H1 (cell line): ENCODE measurements at regions not wholly inside any gene's neighbourhood (a gene's known extent, or its start where the extent isn't known, plus 50 kb on each side); places are given as distances from the start of the nearest gene placed in this dataset.
A peak's percentile ranks its signal among the peaks of the same experiment; 100 is the strongest.

ENCODE experiments used
- CTCF ChIA-PET: fragments of 300-600 bp; sonication (Branson Sonifier 250); formaldehyde crosslinking; loops from one replicate; lab custom pipeline; 2021; ENCODE audit not compliant: partially characterized antibody; lab: Charles Lee
- POLR2A ChIA-PET: fragments of 300-600 bp; sonication (Branson Sonifier 250); formaldehyde crosslinking; loops from one replicate; lab custom pipeline; 2021; ENCODE audit warnings: inconsistent platforms; ENCODE audit not compliant: partially characterized antibody; lab: Charles Lee
- DNase-seq, 2 experiments: peaks; one replicate each; pipeline versions ENCODE4 v3.0.0 to v3.0.0-alpha.2; 2010 to 2022; ENCODE audit warnings: low spot score in 2 of 2, low read depth in 1 of 2, mixed read lengths in 1 of 2
- FAIRE-seq: peaks from 2 replicates; lab custom pipeline; 2011; peaks lifted over from hg19 to GRCh38; lab: Jason Lieb, UNC
- H2AFZ ChIP-seq: 2 replicates; pipeline ENCODE4 v1.8.1; 2012; ENCODE audit warnings: low read length, inconsistent platforms
- H2AK5ac ChIP-seq: 2 replicates; pipeline ENCODE4 v1.6.1; 2013; ENCODE audit warnings: low read depth, low read length
- H2BK120ac ChIP-seq: replicated peaks from 2 replicates; pipeline ENCODE3; 2013; ENCODE audit warnings: low read depth, low read length, inconsistent platforms
- H2BK12ac ChIP-seq: 2 replicates; pipeline ENCODE4 v1.6.1; 2013; ENCODE audit warnings: low read depth, low read length
- H2BK15ac ChIP-seq: 2 replicates; pipeline ENCODE4 v1.6.1; 2013; ENCODE audit warnings: low read length
- H2BK20ac ChIP-seq: 2 replicates; pipeline ENCODE4 v1.6.1; 2013; ENCODE audit warnings: low read length
- H2BK5ac ChIP-seq: 2 replicates; pipeline ENCODE4 v1.6.1; 2013; ENCODE audit warnings: low read depth, low read length
- H3K14ac ChIP-seq: 2 replicates; pipeline ENCODE4 v1.6.1; 2013; ENCODE audit warnings: inconsistent platforms; ENCODE audit not compliant: insufficient read length
- H3K18ac ChIP-seq: 2 replicates; pipeline ENCODE4 v1.6.1; 2013; ENCODE audit warnings: low read length; ENCODE audit errors: extremely low read depth
- H3K23ac ChIP-seq: 2 replicates; pipeline ENCODE4 v1.6.1; 2013; ENCODE audit warnings: inconsistent platforms; ENCODE audit not compliant: insufficient read length
- H3K23me2 ChIP-seq: 2 replicates; pipeline ENCODE4 v1.6.1; 2013; ENCODE audit warnings: low read depth, low read length
- H3K27ac ChIP-seq: 2 replicates; pipeline ENCODE4 v1.6.1; 2011; ENCODE audit warnings: low read depth, low read length, inconsistent platforms
- H3K27me3 ChIP-seq, 4 experiments: replicated peaks in 1 of 4; 1 replicate in 1 of 4; 2 replicates in 3 of 4; pipeline versions ENCODE4 v1.6.1 to v1.8.1; 2011 to 2013; ENCODE audit warnings: low read length in 3 of 4, mild to moderate bottlenecking in 3 of 4, inconsistent platforms in 2 of 4, mixed read lengths in 2 of 4, moderate library complexity in 1 of 4; ENCODE audit not compliant: control insufficient read depth in 3 of 4, insufficient read depth in 3 of 4; ENCODE audit errors: extremely low read depth in 1 of 4
- H3K36me3 ChIP-seq, 4 experiments: 2 replicates each; pipeline versions ENCODE4 v1.6.1 to v1.8.1; 2011 to 2013; ENCODE audit warnings: mild to moderate bottlenecking in 4 of 4, low read length in 3 of 4, moderate library complexity in 2 of 4, control low read depth in 1 of 4, inconsistent platforms in 1 of 4; ENCODE audit not compliant: insufficient read depth in 4 of 4, control insufficient read depth in 2 of 4
- H3K4ac ChIP-seq: replicated peaks from 2 replicates; pipeline ENCODE3; 2013; ENCODE audit warnings: low read length, low read depth, mixed read lengths, inconsistent platforms; ENCODE audit not compliant: insufficient read length
- H3K4me1 ChIP-seq, 4 experiments: replicated peaks in 1 of 4; 1 replicate in 1 of 4; 2 replicates in 3 of 4; pipeline versions ENCODE4 v1.6.1 to v1.8.1; 2011 to 2013; ENCODE audit warnings: low read length in 3 of 4, inconsistent platforms in 2 of 4, mixed read lengths in 1 of 4; ENCODE audit not compliant: insufficient read depth in 4 of 4, control insufficient read depth in 3 of 4
- H3K4me2 ChIP-seq, 2 experiments: 2 replicates each; pipeline versions ENCODE4 v1.6.1 to v1.8.1; 2011 to 2013; ENCODE audit warnings: low read depth in 2 of 2, low read length in 2 of 2, control low read depth in 1 of 2, inconsistent platforms in 1 of 2, mild to moderate bottlenecking in 1 of 2; ENCODE audit not compliant: insufficient read depth in 1 of 2
- H3K4me3 ChIP-seq, 4 experiments: fragments of 200-600, 300-600 bp in 1 of 4; sonication (generic), shearing (Covaris generic), sonication (Bioruptor Twin) in 1 of 4; 2 replicates each; pipeline versions ENCODE4 v1.5.1 to v1.8.1; 2011 to 2016; ENCODE audit warnings: low read length in 4 of 4, low read depth in 3 of 4, control low read depth in 2 of 4, inconsistent platforms in 2 of 4, mild to moderate bottlenecking in 2 of 4, mixed read lengths in 1 of 4, moderate library complexity in 1 of 4; ENCODE audit not compliant: insufficient read depth in 2 of 4; ENCODE audit errors: extremely low read depth in 1 of 4
- H3K56ac ChIP-seq: replicated peaks from 2 replicates; pipeline ENCODE3; 2013; ENCODE audit warnings: low read depth, mild to moderate bottlenecking, mixed read lengths, low read length, inconsistent platforms; ENCODE audit not compliant: insufficient read length
- H3K79me1 ChIP-seq: 2 replicates; pipeline ENCODE4 v1.6.1; 2013; ENCODE audit warnings: low read depth, low read length, control low read depth
- H3K79me2 ChIP-seq, 2 experiments: 2 replicates each; pipeline versions ENCODE4 v1.6.1 to v1.8.1; 2012 to 2013; ENCODE audit warnings: low read length in 2 of 2, mild to moderate bottlenecking in 2 of 2, inconsistent platforms in 1 of 2; ENCODE audit not compliant: insufficient read depth in 2 of 2, control insufficient read depth in 1 of 2
- H3K9ac ChIP-seq, 4 experiments: replicated peaks in 1 of 4; 1 replicate in 1 of 4; 2 replicates in 3 of 4; pipeline versions ENCODE4 v1.6.1 to v1.8.1; 2011 to 2013; ENCODE audit warnings: low read depth in 3 of 4, low read length in 3 of 4, control low read depth in 2 of 4, mild to moderate bottlenecking in 2 of 4, moderate library complexity in 2 of 4, inconsistent platforms in 1 of 4; ENCODE audit errors: extremely low read depth in 1 of 4
- H3K9me3 ChIP-seq, 2 experiments: 2 replicates each; pipeline versions ENCODE4 v1.6.1 to v1.8.1; 2012 to 2013; ENCODE audit warnings: mild to moderate bottlenecking in 2 of 2, moderate library complexity in 2 of 2, control low read depth in 1 of 2, inconsistent platforms in 1 of 2, low read depth in 1 of 2, low read length in 1 of 2, mixed read lengths in 1 of 2; ENCODE audit not compliant: insufficient read depth in 2 of 2
- H4K20me1 ChIP-seq, 2 experiments: replicated peaks in 1 of 2; 2 replicates each; pipeline versions ENCODE3 to v1.8.1; 2011 to 2013; ENCODE audit warnings: inconsistent platforms in 2 of 2, low read length in 2 of 2, mild to moderate bottlenecking in 1 of 2; ENCODE audit not compliant: insufficient read depth in 2 of 2, control insufficient read depth in 1 of 2
- H4K5ac ChIP-seq: 2 replicates; pipeline ENCODE4 v1.6.1; 2013; ENCODE audit warnings: low read length, low read depth, mixed read lengths, inconsistent platforms; ENCODE audit not compliant: insufficient read length
- H4K8ac ChIP-seq: 2 replicates; pipeline ENCODE4 v1.8.0; 2013; ENCODE audit warnings: mild to moderate bottlenecking, moderate library complexity, low read length, inconsistent platforms; ENCODE audit not compliant: insufficient read depth; ENCODE audit errors: extremely low read depth
- H4K91ac ChIP-seq: replicated peaks from 2 replicates; pipeline ENCODE3; 2013; ENCODE audit warnings: low read length, mixed read lengths, inconsistent platforms; ENCODE audit not compliant: insufficient read length
- CHD2 ChIP-seq: IDR thresholded peaks from 2 replicates; pipeline ENCODE4 v1.6.1; 2012; ENCODE audit warnings: low read length, improper control_type of control experiment
- EP300 ChIP-seq, 2 experiments: IDR thresholded peaks; 1 replicate in 1 of 2; 2 replicates in 1 of 2; pipeline ENCODE4 v1.6.1; 2011 to 2012; ENCODE audit warnings: low read depth in 2 of 2, low read length in 2 of 2, mild to moderate bottlenecking in 2 of 2, borderline replicate concordance in 1 of 2, inconsistent platforms in 1 of 2, moderate library complexity in 1 of 2
- EZH2 ChIP-seq: fragments of 200-600 bp; sonication (generic); IDR thresholded peaks from 2 replicates; pipeline ENCODE4 v1.7.1; 2012; ENCODE audit warnings: low read depth, mild to moderate bottlenecking, moderate library complexity, low read length, inconsistent platforms; ENCODE audit not compliant: severe bottlenecking
- RNF2 ChIP-seq: fragments of 200-900, 300-1000 bp; sonication (generic); IDR thresholded peaks from 2 replicates; pipeline ENCODE4 v1.7.1; 2016; ENCODE audit warnings: borderline replicate concordance, low read depth, mild to moderate bottlenecking, antibody characterized with exemption, low read length; ENCODE audit not compliant: poor library complexity, severe bottlenecking; ENCODE audit errors: missing control alignments
- WGBS, 2 experiments: shearing (Covaris generic) in 1 of 2; methylation state at CpG; one replicate each; pipeline versions ENCODE4 v1.1.6 to v1.1.7; 2013 to 2015; ENCODE audit warnings: low lambda C conversion rate in 2 of 2, mixed read lengths in 2 of 2, inconsistent platforms in 1 of 2, low coverage in 1 of 2, missing lambda C conversion rate in 1 of 2; ENCODE audit not compliant: insufficient replicate concordance in 2 of 2, insufficient coverage in 1 of 2, insufficient read length in 1 of 2; ENCODE audit errors: extremely low coverage in 1 of 2, missing lambda C conversion rate in 1 of 2; 5-methylcytosine and 5-hydroxymethylcytosine counted together

- FAIRE-seq = no peak
- H2BK15ac ChIP-seq = no peak overlapping the region
- H3K27ac ChIP-seq = no peak overlapping the region
- no peak overlapping the region for H3K18ac ChIP-seq
- no peak for DNase-seq
- H3K9ac ChIP-seq = no peak overlapping the region
- H3K79me1 ChIP-seq = no peaks in the 10 kb centered on the region
- H3K27me3 ChIP-seq = no peaks in the 10 kb centered on the region
- no peak overlapping the region for H3K23ac ChIP-seq
- H4K91ac ChIP-seq = peak overlapping the region; percentile 61
- peaks cover 0 to 3% (median 1%) of the 10 kb centered on the region in 4 experiments; a peak in 1 of 7 replicates for H3K4me1 ChIP-seq
- no peaks in the 10 kb centered on the region for H4K20me1 ChIP-seq
- H2BK20ac ChIP-seq = no peak overlapping the region
- H2AFZ ChIP-seq = no peak overlapping the region
- CTCF ChIA-PET = no interaction called here
- no peak overlapping the region for H3K4me3 ChIP-seq
- no peak overlapping the region for H3K4ac ChIP-seq
- no peaks in the 10 kb centered on the region for H3K9me3 ChIP-seq
- H3K4me2 ChIP-seq = no peak overlapping the region
- H4K5ac ChIP-seq = no peak overlapping the region
- H3K36me3 ChIP-seq = no peaks in the 10 kb centered on the region
- 95% methylated on average over 3 of the region's 3 CpGs; no CpG with 5 or more reads in 1 of the 2 experiments for WGBS, 2 experiments
- TF ChIP-seq EZH2 (no peak), CHD2 (no peak), EP300 (IDR thresholded peaks at IDR 0.05; ENCODE audit: borderline replicate concordance in 1 of 2, low read depth in 2 of 2, low read length in 2 of 2) (no peak), RNF2 (no peak)
- no peak overlapping the region for H2BK12ac ChIP-seq
- POLR2A ChIA-PET = no interaction called here
- no peak overlapping the region for H2BK120ac ChIP-seq
- no peak overlapping the region for H2AK5ac ChIP-seq
- H3K79me2 ChIP-seq = no peaks in the 10 kb centered on the region
- no peak overlapping the region for H3K14ac ChIP-seq
- no peak overlapping the region for H2BK5ac ChIP-seq
- H4K8ac ChIP-seq = no peak overlapping the region
- H3K23me2 ChIP-seq = no peaks in the 10 kb centered on the region; the same call in 1 of the 2 replicates
- no peak overlapping the region for H3K56ac ChIP-seq
These were observed 107.4 kb downstream of the P2RY1 start for GRCh38 chr3:152942366-152942765.
